HG03565 (cell line): ENCODE measurements at regions not wholly inside any gene's neighbourhood (a gene's known extent, or its start where the extent isn't known, plus 50 kb on each side); places are given as distances from the start of the nearest gene placed in this dataset.
A peak's percentile ranks its signal among the peaks of the same experiment; 100 is the strongest.

Source experiments
- ATAC-seq: cut with Tn5 transposase; IDR thresholded peaks from one replicate; pipeline ENCODE4 v1.9.1; 2021; ENCODE audit warnings: mild to moderate bottlenecking, moderate library complexity; ENCODE audit not compliant: unreplicated experiment

DNA sequence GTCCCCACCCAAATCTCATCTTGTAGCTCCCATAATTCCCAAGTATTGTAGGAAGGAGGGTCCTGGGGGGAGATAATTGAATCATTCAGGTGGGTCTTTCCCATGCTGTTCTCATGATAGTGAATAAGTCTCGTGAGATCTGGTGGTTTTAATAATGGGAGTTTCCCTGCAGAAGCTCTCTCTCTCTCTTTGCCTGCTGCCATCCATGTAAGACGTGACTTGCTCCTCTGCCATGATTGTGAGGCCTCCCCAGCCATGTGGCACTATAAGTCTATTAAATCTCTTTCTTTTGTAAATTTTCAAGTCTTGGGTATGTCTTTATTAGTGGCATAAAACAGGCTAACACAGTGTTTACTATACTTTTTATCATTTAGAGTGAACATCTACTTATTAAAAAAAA lies 338.8 kb downstream of the ANKRD7 start:
- ATAC-seq = no peak

DNA sequence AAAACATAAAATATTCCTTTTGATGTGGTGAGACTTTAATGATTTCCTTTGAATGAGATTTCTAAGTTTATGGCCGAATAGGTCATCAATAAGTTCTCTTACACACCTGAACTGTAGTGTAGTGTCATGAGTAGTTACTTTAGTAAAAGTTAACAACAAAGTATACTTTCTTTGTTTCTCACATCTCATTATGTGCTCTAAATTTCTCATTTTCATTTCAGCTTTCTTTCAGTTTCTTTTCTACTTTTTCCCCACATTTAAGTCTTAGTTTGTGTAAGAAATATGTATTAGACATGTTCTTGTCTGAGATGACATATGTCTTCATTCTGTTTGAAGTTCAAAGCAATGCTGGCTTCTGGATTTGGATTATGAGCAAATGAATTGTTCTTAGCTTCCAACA lies 348.1 kb downstream of the ANKRD7 start:
- no peak for ATAC-seq

DNA sequence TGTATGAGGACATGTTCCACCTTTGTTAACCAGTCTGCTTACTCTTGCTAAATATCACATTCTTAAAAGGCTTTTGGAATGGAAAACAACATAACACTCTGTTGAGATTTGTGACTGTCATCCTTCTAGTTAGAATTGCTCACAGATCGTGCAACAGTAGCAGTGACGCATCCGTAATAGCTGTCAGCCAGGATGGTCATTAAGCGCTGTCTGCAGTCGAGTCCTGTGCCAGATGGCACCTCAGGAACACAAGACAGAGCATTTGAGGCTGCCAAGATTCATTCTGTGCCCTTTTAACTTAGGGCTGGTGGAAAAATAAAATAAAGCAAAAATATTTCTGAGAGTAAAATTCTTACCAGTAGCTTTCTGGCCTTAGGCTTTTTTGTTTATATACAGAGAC lies 348.6 kb downstream of the ANKRD7 start:
- no peak for ATAC-seq

DNA sequence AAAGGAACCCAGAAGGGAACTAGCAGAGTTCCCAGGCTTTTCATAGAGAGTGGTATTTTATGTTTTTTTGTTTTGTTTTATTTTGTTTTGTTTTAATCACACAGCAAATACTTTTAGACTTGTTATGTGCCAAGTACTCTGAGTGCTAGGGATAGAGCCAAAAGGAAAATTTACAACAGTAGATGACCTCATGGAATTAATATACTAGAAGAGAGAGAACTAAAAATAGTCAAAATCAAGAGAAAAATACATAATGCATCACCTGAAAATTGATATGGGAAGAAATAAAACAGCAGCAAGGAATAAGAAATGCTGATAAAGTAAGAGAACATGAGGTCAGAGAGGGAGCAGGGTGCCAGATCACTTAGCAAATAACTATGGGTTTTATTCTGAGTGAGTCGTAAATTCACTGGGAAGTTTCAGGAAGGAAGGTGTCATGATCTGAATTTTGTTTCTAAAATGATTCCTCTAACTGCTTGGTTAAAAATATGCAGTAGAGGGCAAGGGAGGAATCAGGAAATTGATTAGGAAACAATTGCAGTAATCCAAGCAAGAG lies 351.0 kb downstream of the ANKRD7 start:
- no peak for ATAC-seq

DNA sequence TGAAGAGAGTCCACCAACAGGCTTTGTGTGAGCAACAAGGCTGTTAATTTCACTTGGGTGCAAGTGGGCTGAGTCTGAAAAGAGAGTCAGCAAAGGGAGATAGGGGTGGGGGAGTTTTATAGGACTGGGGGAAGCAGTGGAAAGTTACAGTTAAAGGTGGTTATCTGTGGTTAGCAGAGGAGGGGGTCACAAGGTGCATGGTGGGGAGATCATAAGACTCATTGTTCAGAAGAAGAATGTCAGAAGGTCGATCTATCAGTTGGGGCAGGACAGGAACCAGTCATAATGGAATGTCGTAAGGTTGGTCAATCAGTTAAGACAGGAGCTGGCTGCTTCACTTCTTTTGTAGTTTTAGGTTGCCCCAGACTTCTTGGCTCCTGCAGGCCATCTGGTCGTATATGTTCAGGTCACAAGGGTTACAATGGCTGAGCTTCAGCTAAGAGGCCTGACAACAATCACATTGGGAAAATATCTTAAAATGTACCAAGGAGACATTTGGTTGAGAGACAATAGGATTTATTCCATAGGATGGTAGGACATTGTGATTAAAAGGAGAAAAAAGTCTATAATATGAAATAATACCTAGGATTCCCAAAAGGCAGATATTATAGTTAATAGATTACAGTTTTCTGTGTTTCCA lies 356.4 kb downstream of the ANKRD7 start:
- no peak for ATAC-seq

DNA sequence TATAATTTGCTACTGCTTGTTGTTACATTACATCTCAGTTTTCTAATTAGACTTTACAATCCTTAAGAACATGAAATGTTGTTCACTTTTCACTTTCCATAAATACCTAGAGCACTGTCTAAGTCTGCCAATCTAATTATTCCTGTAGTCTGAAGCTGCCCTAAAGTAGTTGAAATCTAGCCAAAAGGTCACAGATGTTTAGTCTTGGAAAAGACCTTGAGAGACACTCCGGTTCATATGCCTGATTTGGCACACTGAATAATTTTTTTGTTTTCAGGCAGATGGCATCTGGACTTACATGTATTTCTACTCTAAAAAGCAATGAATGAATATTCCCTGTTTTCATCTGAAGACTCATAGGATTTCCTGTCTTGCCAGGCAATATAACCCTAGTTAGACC lies 359.1 kb downstream of the ANKRD7 start:
- ATAC-seq = no peak

DNA sequence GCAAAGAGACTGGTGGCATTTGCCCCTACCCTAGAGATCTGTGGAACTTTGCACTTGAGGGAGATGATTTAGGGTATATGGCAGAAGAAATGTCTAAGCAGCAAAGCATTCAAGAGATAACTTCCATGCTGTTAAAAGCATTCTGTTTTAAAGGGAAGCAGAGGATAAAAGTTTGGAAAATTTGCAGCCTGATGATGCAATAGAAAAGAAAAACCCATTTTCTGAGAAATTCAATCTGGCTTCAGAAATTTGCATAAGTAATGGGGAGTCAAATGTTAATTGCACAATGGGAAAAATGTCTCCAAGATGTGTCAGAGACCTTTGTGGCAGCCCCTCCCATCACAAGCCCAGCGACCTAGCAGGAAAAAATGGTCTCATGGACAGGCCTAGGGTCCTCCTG lies 361.7 kb downstream of the ANKRD7 start:
- ATAC-seq = no peak

DNA sequence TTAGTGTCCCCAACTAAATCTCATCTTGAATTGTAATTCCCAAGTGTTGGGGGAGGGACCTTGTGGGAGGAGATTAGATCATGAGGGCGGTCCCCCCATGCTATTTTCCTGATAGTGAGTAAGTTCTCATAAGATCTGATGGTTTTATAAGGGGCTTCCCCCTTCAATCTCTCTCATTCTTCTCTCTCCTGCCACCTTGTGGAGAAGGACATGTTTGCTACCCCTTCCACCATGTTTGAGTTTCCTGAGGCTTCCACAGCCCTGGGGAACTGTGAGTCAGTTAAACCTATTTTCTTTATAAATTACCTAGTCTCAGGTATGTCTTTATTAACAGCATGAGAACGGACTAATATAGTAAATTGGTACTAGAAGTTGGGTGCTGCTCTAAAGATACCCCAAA lies 365.6 kb downstream of the ANKRD7 start:
- ATAC-seq = peak; percentile 81

DNA sequence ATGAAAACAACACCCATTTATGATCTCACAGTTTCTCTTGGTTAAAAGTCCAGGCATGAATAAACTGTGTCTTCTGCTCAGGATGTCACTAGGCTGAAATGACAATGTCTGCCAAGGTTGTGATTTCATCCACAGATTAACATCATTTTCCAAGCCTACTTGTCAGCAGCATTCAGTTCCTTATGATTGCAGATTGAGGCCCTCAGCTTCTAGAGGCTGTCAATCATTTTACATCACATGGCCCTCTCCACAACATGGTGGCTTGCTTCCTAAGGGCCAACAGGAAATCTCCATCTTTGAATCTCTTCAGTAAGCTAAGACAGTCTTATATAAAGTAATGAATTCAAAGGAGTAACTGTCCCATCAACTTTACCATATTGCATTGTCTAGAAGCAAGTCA lies 377.6 kb downstream of the ANKRD7 start:
- ATAC-seq = no peak

DNA sequence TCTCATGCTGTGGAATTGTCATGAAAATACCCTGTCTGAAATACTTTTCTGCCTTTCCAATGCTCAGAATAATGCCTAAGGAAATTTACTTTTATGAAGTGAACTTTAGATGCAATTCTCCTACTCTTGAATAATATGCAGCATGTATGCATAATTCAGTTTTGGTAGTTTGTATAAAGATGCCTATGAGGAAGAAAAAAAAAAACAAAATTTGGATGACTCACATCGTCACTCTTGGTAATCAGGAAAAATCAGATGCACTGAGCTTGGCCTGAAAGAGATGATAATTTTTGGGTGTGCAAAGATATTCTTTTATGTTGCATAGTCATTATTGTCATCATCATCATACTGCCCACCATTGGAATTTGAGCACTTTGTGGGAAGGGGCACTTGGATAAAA lies 382.1 kb downstream of the ANKRD7 start:
- no peak for ATAC-seq

DNA sequence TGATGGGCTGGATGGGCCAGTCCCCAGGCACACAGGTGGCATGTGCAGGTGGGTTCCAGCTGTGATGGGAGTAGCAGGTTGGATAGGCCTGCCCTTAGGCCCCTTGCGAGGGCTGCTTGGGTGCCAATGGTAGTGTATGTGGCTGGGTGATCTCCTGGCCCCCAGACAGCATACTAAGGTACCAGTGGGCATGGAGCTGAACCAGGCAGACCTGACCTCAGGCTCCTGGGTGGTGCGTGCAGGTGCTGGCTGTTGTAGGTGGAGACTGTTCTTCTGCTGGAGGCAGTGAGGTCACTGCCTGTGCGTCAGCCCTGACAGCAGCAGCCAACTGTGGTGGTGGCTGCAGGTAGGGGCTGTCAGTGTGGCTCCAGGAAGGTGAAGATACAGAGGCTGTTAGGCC lies 384.7 kb downstream of the ANKRD7 start:
- ATAC-seq = no peak

DNA sequence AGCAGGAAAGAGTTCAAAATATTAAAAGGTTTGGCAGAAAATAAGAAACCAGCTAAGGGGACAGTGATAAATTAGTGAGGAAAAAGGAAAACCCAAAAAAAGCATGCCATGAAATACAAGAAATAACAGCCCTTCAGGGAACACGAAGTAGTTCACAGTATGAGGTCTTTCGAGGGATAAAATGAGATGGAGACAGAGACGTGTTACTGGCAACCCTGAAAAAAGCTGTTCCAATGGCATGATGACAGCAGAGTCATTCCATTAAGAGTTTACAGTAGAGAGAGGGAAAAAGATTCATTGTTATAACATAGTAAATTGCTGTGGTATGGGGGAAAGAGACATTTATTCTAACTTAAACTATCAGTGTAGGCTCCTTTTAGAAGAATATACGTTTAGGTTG lies 391.2 kb downstream of the ANKRD7 start:
- ATAC-seq = no peak

DNA sequence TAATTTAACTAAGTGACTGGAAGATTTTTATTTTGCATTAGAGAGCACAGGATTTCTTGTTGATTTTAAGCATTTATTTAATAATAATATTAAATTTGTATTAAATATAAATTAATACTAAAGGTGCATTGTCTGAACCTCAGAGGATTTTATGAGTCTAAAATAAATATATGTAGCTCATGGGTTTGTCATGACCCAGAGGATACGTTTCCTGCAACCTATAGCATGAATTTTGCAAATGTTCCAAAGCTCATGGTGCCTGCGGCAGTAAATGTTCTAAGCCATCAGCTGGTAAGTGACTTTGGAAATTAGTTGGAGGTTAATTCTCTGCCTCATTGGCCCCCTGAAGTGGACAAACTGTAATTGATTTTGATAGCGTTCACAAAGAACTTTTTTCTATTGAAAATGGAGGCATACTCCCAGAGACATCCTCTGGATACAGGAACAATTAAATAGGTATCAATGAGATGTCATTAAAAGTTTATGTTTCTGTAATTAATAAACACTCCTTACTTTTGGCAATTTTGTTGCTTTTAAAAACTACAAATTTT lies 397.4 kb downstream of the ANKRD7 start:
- no peak for ATAC-seq

DNA sequence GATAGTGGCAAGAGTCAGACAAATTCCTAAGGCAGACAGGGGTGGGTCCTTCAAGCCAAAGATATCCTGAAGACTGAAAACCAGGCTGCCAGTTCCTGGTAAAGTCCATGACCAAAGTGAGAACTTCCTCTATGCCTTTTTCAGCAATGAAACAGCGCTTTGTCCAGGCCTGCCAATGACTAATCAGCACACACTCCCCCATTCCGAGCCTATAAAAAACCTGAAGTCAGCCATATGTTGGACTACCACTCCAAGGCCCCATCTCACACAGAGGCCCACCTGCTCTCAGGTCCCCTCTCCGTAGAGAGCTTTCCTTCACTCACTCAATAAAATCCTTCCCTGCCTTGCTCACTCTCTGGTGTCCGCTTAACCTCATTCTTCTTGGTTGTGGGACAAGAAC lies 402.2 kb downstream of the ANKRD7 start:
- ATAC-seq = no peak

DNA sequence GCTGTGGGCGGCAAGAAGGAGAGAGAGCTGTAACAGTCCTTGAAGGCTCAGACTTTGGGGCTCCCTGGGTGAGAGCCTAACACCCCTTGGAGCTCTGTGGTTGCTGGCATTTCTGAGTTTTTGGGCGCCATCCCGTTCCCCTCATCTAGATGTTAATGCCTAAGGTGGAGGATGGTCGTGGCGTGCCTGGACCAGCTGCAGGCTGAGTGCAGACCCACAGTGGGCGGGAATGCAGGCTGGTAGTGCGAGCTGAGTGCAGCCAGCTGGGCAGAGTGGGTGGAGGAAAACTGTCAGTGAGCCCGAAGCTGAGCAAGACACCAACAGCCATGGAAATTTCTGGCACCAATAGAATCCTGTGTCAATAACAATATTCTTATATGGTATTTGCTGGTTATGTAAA lies 403.0 kb downstream of the ANKRD7 start:
- ATAC-seq = no peak

DNA sequence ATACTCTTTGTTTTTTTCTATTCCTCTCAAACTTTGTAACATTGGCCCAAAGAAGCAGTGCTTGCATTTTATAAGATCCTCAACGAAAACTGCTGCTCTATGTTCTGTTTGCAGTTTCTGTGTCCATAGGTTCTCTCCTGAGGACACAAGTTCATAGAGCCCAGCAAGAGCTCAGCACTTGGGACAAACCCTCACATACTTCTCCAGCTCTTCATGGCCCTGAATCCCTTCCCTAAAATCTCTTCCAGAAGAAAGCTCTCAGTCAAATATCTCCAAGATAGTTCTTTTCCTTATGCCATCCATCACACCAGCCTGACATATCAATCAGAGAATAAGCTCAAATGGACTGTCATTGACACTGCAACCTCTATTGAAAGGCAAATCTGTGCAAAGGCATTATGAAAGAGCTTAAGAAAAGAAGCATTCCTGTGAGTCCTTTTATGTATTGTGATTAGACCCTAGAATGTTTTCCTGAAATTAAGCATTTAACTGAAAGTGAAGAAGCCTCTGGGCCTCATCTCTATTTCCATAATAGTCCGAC lies 405.5 kb downstream of the ANKRD7 start:
- ATAC-seq = no peak

DNA sequence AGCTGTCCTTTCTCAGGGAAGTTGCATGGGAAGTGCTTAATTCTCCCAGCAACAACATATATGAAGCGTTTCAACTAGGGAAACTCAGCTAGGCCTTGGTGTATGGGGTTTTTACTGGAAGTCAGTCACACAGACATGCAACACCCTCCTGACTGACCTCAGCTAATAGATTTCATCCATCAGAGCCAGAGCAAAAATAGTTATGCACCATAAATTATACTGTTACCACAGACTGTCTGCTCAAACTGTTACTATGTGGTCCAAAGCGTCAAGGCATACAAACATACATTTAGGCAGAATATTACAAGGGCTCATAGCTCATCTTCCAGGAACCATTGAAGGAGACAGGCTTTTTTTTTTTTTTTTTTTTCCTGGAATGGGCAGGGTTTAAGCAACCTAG lies 417.9 kb downstream of the ANKRD7 start:
- no peak for ATAC-seq

DNA sequence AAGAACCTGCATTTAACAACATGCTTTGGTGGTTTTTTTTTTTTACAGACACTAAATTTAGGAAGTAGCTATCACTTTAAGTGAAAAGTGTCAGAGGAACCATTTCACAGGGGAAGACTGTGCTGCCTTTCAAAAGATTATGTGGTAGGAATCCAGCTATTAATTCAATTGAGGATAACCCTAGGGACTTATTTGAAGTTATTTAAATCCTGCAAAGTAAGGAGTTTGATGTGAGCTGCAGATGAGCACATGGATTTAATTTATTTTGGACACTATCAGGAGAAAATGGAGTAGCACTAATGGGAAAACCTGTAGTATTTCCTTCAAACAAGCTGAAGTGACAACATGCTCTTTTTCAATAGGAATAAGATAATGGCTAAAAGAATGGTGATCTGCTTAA lies 419.8 kb downstream of the ANKRD7 start:
- no peak for ATAC-seq

DNA sequence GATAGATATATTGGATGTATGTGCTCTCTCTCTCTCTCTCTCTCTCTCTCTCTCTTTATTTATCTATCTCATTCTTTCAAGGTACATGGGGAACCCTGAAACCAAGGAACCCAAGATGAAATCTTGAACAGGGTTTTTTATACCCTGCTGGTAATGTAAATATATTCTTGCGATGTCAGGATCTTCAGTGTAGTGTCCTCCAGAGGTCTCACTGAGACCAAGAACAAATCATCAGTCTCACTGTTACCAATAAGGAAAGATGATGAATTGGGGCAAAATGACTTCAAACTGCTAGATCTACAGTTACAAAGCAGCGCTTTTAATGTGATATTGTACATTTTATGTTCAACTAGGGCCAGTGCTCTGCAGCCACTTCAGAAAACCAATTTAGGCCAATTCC lies 423.5 kb downstream of the ANKRD7 start:
- no peak for ATAC-seq

DNA sequence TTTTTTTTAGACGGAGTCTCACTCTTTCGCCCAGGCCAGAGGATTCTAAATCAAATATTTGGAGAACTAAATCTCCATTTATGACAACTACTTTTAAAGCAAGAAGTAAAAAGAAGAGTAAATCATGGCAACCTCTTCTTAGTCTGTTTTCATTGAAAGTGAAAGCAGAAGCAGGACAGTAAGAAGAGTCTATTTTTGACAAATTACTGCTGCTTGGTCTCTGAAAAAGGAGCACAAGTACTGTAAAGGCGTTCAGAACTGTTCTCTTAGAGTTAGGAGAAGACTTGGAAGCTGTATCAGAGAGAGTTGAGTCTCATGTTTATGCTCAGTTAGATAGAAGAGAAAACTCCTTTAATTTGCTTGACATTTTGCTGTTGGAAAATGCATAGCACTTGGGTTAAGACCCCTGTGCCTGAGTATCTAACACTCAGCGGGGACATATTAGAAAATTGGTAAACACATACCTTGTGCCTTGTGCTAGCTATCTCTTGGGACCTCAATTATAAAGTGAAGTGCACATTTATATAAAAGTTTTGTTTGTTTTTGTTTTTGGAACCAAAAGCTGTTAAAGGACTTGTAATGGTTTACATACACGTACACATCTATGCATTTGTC lies 433.0 kb downstream of the ANKRD7 start:
- peak; percentile 94 for ATAC-seq

DNA sequence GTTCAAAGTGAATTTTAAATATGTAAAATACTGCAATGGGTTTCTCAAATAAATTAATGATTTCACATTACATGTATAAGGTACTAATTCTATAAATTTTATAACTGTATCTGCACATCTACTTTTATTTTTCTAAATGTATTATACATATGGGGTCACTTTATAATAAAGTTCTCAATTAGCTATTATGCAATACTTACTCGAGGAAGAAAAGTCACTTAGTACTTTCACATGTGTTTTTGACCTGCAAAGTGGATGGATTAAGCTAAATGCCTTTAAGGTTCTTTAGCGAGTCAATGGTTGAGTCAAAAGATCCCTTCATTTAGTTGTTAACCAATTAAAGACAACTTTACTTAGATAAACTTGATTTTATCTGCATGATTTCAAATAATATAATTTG lies 437.8 kb downstream of the ANKRD7 start:
- no peak for ATAC-seq

DNA sequence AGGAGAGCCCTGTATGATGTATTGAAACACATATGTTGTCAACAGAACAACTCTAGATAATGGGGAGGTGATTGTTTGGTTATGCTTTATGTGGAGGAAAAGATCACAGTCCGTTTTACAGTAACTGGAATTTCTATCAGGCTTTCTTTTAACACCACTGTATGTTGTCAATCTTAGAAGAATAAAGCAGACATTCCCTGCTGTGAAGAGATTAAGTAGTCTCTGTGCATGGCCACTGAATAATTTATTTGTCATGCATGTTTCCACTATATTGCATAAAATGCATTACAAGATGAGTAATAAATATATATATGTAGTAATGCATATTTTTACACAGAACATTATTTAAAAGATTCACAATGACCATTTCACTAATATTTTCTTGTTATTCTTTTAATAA lies 440.0 kb downstream of the ANKRD7 start:
- no peak for ATAC-seq
